WTC11 (cell line): ENCODE measurements at regions not wholly inside any gene's neighbourhood (a gene's known extent, or its start where the extent isn't known, plus 50 kb on each side); places are given as distances from the start of the nearest gene placed in this dataset.

Source experiments
- ATAC-seq: fragments of 200-7000 bp; cut with Tn5 transposase; 2 replicates; pipeline ENCODE4 v1.10.0; 2021; ENCODE audit warnings: mild to moderate bottlenecking, moderate library complexity
- CTCF ChIA-PET: fragments of 300-600 bp; sonication (Branson Sonifier 250); formaldehyde crosslinking; loops from one replicate; lab custom pipeline; 2021; ENCODE audit warnings: antibody characterized with exemption; lab: Charles Lee
- POLR2A ChIA-PET: fragments of 350-600 bp; sonication (Branson Sonifier 250); formaldehyde crosslinking; loops from one replicate; lab custom pipeline; 2021; ENCODE audit warnings: antibody characterized with exemption; lab: Charles Lee
- DNase-seq: peaks from one replicate; pipeline ENCODE4 v3.0.0; 2021; ENCODE audit warnings: low spot score
- H3K27ac Mint-ChIP-seq: 2 replicates; pipeline ENCODE4 v1.8.0; 2021; ENCODE audit warnings: mixed read lengths
- H3K27me3 Mint-ChIP-seq: 2 replicates; pipeline ENCODE4 v1.8.0; 2021; ENCODE audit warnings: low read depth, mild to moderate bottlenecking, moderate library complexity, mixed read lengths
- H3K36me3 Mint-ChIP-seq: 2 replicates; pipeline ENCODE4 v1.8.0; 2021; ENCODE audit warnings: mixed read lengths
- H3K4me1 Mint-ChIP-seq: 2 replicates; pipeline ENCODE4 v1.8.0; 2022; ENCODE audit warnings: mixed read lengths
- H3K4me3 Mint-ChIP-seq: 2 replicates; pipeline ENCODE4 v1.8.0; 2021; ENCODE audit warnings: mild to moderate bottlenecking, moderate library complexity, mixed read lengths
- H3K9me3 Mint-ChIP-seq: 2 replicates; pipeline ENCODE4 v1.8.0; 2021; ENCODE audit warnings: mixed read lengths
- ELF4 ChIP-seq: sonication (generic); formaldehyde crosslinking; IDR thresholded peaks from 2 replicates; pipeline ENCODE4 v1.8.1; 2022; ENCODE audit warnings: low read depth, mild to moderate bottlenecking, moderate library complexity, missing genetic modification reagents
- FOXJ3 ChIP-seq: sonication (generic); formaldehyde crosslinking; IDR thresholded peaks from 2 replicates; pipeline ENCODE4 v1.9.0; 2021; ENCODE audit warnings: missing genetic modification reagents, mild to moderate bottlenecking, borderline replicate concordance
- JAZF1 ChIP-seq: fragments of 250-450 bp; sonication (Bioruptor Pico); IDR thresholded peaks from 2 replicates; pipeline ENCODE4 v1.9.0; 2021; ENCODE audit warnings: moderate library complexity, mild to moderate bottlenecking, inconsistent platforms
- MYBL2 ChIP-seq: sonication (generic); formaldehyde crosslinking; IDR thresholded peaks from 2 replicates; pipeline ENCODE4 v1.8.1; 2023; ENCODE audit warnings: mild to moderate bottlenecking, moderate library complexity, missing genetic modification reagents
- SMAD3 ChIP-seq: sonication (generic); formaldehyde crosslinking; IDR thresholded peaks from 2 replicates; pipeline ENCODE4 v1.8.0; 2022; ENCODE audit warnings: missing genetic modification reagents, mild to moderate bottlenecking, borderline replicate concordance
- SOX15 ChIP-seq: fragments of 250-450 bp; sonication (Bioruptor Pico); IDR thresholded peaks from 2 replicates; pipeline ENCODE4 v1.9.0; 2021; ENCODE audit warnings: mild to moderate bottlenecking
- SP1 ChIP-seq: sonication (generic); formaldehyde crosslinking; conservative IDR thresholded peaks from 2 replicates; pipeline ENCODE4 v1.8.1; 2022; ENCODE audit warnings: missing genetic modification reagents
- TCF7 ChIP-seq: sonication (generic); formaldehyde crosslinking; IDR thresholded peaks from 2 replicates; pipeline ENCODE4 v1.8.0; 2022; ENCODE audit warnings: mild to moderate bottlenecking, low read depth, missing genetic modification reagents, moderate library complexity
- TEAD1 ChIP-seq: sonication (generic); formaldehyde crosslinking; IDR thresholded peaks from 2 replicates; pipeline ENCODE4 v1.8.0; 2022; ENCODE audit warnings: mild to moderate bottlenecking, missing genetic modification reagents
- ZNF138 ChIP-seq: sonication (generic); formaldehyde crosslinking; conservative IDR thresholded peaks from 2 replicates; pipeline ENCODE4 v1.8.1; 2022; ENCODE audit warnings: mild to moderate bottlenecking, moderate library complexity, missing genetic modification reagents
- TF ChIP-seq, protein P1 (sequence below): fragments of 250-450 bp; sonication (Bioruptor Pico); IDR thresholded peaks from 2 replicates; pipeline ENCODE4 v1.9.0; 2021; ENCODE audit warnings: mild to moderate bottlenecking
- TF ChIP-seq, protein P2 (sequence below): sonication (generic); formaldehyde crosslinking; IDR thresholded peaks from 2 replicates; pipeline ENCODE4 v1.8.1; 2022; ENCODE audit warnings: missing genetic modification reagents, borderline replicate concordance
- TF ChIP-seq, protein P3 (sequence below): sonication (generic); formaldehyde crosslinking; IDR thresholded peaks from 2 replicates; pipeline ENCODE4 v1.8.1; 2023; ENCODE audit warnings: mild to moderate bottlenecking, moderate library complexity, missing genetic modification reagents
- TF ChIP-seq, protein P4 (sequence below): fragments of 250-450 bp; sonication (Bioruptor Pico); conservative IDR thresholded peaks from 2 replicates; pipeline ENCODE4 v1.9.0; 2021; ENCODE audit warnings: mild to moderate bottlenecking
- TF ChIP-seq, protein P5 (sequence below): fragments of 250-450 bp; sonication (Bioruptor Pico); IDR thresholded peaks from 2 replicates; pipeline ENCODE4 v1.9.0; 2021; ENCODE audit warnings: moderate library complexity, mild to moderate bottlenecking, inconsistent platforms, borderline replicate concordance
- TF ChIP-seq, protein P6 (sequence below): sonication (generic); formaldehyde crosslinking; IDR thresholded peaks from 2 replicates; pipeline ENCODE4 v1.8.0; 2023; ENCODE audit warnings: missing genetic modification reagents

DNA sequence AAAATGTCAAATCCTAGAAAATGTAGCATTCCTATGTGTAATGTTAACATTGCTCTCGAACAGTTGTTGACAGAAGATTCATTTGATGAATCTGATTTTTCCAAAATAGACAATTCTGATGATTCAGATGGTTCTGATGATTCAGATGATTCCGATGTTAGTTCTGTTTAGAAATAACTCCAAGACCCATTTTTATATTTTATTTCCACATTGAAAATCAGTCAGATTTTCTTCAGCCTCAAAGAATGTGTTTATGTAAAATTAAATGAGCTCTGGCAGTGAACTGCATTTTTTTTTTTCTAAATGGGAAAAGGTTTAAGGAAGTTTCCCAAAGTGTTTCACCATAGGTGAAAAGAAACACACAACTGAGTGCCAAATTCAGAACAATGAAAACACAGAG is 136.5 kb downstream of the TSEN15 start:
- H3K27me3 Mint-ChIP-seq: no peaks in the 10 kb centered on the region
- TF ChIP-seq SOX15 (CRISPR knock-in tag) (no peak), ZNF138 (CRISPR knock-in tag) (no peak), SP1 (no peak), TCF7 (CRISPR knock-in tag) (no peak), ELF4 (no peak), JAZF1 (CRISPR knock-in tag) (no peak)
- TF ChIP-seq, protein P1, sequence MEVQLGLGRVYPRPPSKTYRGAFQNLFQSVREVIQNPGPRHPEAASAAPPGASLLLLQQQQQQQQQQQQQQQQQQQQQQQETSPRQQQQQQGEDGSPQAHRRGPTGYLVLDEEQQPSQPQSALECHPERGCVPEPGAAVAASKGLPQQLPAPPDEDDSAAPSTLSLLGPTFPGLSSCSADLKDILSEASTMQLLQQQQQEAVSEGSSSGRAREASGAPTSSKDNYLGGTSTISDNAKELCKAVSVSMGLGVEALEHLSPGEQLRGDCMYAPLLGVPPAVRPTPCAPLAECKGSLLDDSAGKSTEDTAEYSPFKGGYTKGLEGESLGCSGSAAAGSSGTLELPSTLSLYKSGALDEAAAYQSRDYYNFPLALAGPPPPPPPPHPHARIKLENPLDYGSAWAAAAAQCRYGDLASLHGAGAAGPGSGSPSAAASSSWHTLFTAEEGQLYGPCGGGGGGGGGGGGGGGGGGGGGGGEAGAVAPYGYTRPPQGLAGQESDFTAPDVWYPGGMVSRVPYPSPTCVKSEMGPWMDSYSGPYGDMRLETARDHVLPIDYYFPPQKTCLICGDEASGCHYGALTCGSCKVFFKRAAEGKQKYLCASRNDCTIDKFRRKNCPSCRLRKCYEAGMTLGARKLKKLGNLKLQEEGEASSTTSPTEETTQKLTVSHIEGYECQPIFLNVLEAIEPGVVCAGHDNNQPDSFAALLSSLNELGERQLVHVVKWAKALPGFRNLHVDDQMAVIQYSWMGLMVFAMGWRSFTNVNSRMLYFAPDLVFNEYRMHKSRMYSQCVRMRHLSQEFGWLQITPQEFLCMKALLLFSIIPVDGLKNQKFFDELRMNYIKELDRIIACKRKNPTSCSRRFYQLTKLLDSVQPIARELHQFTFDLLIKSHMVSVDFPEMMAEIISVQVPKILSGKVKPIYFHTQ (CRISPR knock-in tag): no peak
- TF ChIP-seq, protein P2, sequence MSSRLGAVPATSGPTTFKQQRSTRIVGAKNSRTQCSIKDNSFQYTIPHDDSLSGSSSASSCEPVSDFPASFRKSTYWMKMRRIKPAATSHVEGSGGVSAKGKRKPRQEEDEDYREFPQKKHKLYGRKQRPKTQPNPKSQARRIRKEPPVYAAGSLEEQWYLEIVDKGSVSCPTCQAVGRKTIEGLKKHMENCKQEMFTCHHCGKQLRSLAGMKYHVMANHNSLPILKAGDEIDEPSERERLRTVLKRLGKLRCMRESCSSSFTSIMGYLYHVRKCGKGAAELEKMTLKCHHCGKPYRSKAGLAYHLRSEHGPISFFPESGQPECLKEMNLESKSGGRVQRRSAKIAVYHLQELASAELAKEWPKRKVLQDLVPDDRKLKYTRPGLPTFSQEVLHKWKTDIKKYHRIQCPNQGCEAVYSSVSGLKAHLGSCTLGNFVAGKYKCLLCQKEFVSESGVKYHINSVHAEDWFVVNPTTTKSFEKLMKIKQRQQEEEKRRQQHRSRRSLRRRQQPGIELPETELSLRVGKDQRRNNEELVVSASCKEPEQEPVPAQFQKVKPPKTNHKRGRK (CRISPR knock-in tag): no peak
- TF ChIP-seq, protein P3, sequence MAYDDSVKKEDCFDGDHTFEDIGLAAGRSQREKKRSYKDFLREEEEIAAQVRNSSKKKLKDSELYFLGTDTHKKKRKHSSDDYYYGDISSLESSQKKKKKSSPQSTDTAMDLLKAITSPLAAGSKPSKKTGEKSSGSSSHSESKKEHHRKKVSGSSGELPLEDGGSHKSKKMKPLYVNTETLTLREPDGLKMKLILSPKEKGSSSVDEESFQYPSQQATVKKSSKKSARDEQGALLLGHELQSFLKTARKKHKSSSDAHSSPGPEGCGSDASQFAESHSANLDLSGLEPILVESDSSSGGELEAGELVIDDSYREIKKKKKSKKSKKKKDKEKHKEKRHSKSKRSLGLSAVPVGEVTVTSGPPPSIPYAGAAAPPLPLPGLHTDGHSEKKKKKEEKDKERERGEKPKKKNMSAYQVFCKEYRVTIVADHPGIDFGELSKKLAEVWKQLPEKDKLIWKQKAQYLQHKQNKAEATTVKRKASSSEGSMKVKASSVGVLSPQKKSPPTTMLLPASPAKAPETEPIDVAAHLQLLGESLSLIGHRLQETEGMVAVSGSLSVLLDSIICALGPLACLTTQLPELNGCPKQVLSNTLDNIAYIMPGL (CRISPR knock-in tag): no peak
- TF ChIP-seq, all 79 proteins: peak for 0
- Mint-ChIP-seq H3K36me3 (no peaks in the 10 kb centered on the region), H3K4me3 (no peak overlapping the region), H3K9me3 (no peaks in the 10 kb centered on the region), H3K27ac (no peak overlapping the region), H3K4me1 (no peaks in the 10 kb centered on the region)
- DNase-seq (no peak), ATAC-seq (no peak)
- ChIA-PET POLR2A (no interaction called here), CTCF (no interaction called here)

DNA sequence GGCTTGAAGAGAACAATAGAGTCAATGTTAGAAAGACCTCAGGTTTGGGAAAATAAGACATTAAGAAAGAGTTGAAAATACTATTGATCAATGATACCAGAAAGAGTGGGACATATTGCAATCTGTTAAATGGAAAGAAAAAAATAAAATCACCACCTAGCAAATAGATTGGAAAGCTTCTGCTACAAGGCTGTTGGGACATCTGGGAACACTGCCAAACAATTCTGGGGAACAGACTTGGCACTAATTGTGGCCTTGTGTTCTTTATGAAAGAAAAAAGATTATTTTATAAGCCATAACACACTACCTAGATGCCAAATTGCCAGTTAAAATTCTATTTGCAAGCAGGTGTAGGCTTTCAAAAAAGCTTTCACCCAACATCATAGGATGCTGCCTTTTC is 137.8 kb downstream of the TSEN15 start:
- H3K4me1 Mint-ChIP-seq: no peaks in the 10 kb centered on the region
- ATAC-seq (no peak), DNase-seq (no peak)
- CTCF ChIA-PET: no interaction called here
- TF ChIP-seq TEAD1 (CRISPR knock-in tag) (no peak), FOXJ3 (CRISPR knock-in tag) (no peak), SMAD3 (CRISPR knock-in tag) (no peak), MYBL2 (CRISPR knock-in tag) (no peak)
- TF ChIP-seq, protein P4, sequence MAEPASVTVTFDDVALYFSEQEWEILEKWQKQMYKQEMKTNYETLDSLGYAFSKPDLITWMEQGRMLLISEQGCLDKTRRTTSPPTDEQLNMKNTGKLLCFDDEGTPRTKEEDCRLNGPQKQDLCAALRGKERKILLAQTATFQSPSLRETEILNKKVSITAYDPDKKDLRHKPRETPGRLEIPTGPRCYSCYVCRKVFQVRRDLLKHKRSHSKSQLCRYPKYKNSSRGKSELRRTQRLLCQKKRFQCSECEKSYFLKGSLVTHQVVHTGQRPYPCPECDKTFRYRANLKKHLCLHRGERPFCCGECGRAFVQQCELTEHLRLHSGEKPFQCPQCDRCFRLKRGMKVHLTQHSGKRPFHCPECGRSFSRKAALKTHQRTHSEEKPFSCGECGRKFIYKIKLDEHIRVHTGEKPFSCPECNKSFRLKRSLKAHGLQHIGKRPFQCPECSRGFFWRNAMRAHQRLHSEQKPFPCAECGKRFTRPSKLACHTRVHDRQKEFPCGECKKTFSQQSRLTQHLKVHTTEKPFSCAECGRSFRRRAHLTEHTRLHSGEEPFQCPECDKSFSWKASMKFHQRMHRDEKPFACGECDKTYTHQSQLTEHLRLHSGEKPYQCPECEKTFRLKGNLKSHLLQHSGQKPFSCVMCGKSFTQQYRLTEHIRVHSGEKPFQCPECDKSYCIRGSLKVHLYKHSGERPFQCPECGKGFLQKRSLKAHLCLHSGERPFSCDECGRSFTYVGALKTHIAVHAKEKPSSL (CRISPR knock-in tag): no peak
- TF ChIP-seq, protein P5, sequence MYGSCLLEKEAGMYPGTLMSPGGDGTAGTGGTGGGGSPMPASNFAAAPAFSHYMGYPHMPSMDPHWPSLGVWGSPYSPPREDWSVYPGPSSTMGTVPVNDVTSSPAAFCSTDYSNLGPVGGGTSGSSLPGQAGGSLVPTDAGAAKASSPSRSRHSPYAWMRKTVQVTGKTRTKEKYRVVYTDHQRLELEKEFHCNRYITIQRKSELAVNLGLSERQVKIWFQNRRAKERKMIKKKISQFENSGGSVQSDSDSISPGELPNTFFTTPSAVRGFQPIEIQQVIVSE (CRISPR knock-in tag): no peak
- TF ChIP-seq, protein P6, sequence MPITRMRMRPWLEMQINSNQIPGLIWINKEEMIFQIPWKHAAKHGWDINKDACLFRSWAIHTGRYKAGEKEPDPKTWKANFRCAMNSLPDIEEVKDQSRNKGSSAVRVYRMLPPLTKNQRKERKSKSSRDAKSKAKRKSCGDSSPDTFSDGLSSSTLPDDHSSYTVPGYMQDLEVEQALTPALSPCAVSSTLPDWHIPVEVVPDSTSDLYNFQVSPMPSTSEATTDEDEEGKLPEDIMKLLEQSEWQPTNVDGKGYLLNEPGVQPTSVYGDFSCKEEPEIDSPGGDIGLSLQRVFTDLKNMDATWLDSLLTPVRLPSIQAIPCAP (CRISPR knock-in tag): no peak
- no peaks in the 10 kb centered on the region for H3K9me3 Mint-ChIP-seq
- H3K4me3 Mint-ChIP-seq: no peak overlapping the region
- POLR2A ChIA-PET: no interaction called here
- no peak overlapping the region for H3K27ac Mint-ChIP-seq
- H3K27me3 Mint-ChIP-seq: no peaks in the 10 kb centered on the region
- no peaks in the 10 kb centered on the region for H3K36me3 Mint-ChIP-seq
